ENCODE measurements at regions not wholly inside any gene's neighbourhood (a gene's known extent, or its start where the extent isn't known, plus 50 kb on each side); places are given as distances from the start of the nearest gene placed in this dataset.
A peak's percentile ranks its signal among the peaks of the same experiment; 100 is the strongest.

DNA sequence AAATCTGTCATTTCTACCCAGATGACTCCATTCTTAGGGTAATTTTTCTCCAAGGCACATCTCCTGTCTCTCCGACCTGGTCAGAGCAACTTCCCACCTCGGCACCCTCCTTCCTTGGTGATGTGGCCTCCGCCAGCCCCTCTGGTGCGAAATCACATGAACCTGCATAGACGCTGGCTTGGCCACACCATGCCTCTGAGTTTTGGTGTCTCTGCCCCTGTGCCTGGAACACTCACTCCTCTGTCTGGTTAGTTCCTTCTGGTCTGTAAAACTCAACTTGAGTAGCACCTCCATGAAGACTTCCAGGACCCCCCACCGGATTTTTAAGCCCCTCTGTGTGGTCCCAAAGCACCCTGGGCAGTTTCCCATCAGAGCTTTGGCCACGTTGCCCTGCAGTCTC, 83.2 kb upstream of the OTOS start:
- DNase-seq (ENCODE audit: extremely low read depth in 1 of 11, low read depth in 9 of 11, low spot score in 4 of 11) = no peak

DNA sequence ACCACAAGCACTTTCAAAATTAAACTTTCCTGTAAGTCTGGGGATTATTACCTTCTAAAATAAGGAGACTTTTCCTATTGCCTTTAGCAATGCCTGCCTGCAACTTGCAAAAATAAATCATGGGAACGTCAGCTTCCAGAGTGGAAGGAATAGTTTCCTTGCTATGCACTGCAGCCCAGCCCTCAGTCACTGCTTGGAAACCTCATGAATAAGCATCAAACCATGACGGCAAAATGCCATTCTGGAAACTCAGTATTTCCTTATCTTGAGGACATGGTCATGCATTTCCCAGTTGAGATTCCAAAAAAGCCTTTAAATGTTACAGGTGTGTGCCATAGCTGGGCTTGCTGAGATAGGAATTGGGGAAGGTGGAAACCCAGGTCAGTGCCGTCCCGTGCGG, 84.2 kb upstream of the OTOS start:
- DNase-seq (ENCODE audit: extremely low read depth in 1 of 11, low read depth in 9 of 11, low spot score in 4 of 11) = peak in 5 of 11 donors; percentile 31 to 67 (median 63)

DNA sequence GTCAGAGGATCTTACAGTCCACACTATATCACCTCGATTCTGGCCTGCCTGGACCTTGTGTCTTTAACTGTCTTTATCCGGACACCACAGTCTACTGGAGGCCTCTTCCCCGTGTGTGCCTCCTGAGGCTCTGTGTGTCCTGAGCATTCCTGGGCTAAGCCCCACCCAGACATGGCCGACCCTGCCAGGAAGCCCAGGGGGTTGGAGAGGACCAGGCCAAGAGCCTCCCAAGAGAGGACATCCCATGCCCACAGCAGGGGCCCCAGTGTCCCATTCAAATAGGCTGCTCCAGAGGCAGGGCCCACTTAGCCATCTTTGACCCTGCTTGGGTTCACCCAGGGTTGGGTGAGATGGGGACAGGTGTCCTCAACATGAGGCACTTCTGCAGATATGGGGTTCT, 84.7 kb upstream of the OTOS start:
- no peak for DNase-seq (ENCODE audit: extremely low read depth in 1 of 11, low read depth in 9 of 11, low spot score in 4 of 11)

DNA sequence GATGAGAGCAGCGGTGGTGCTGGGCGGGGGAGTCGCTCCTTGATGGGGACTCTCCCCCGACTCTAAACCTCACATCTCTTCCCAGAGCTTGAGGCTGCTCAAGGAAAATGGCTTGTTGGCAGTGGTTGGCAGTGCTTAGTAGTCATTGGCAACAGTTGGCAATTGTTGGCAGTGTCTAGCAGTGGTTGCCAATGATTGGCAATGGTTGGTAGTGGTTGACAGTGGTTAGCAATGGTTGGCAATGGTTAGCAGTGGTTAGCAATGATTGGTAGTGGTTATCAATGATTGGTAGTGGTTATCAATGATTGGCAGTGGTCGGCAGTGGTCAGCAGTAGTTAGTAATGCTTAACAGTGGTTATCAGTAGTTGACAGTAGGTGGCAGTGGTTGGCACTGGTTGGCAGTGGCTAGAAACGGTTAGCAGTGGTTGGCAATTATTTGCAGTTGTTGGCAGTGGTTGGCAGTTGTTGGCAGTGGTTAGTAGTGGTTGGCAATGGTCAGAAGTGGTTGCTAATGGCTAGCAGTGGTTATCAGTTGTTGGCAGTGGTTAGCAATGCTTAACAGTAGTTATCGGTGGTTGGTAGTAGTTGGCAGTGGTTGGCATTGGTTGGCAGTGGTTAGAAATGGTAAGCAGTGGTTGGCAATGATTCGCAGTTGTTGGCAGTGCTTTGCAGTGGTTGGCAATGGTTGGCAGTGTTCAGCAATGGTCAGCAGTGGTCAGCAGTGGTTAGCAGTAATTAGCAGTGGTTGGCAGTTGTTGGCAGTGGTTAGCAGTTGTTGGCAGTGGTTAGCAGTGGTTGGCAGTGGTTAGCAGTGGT, 85.4 kb upstream of the OTOS start:
- DNase-seq (ENCODE audit: extremely low read depth in 1 of 11, low read depth in 9 of 11, low spot score in 4 of 11) = no peak

DNA sequence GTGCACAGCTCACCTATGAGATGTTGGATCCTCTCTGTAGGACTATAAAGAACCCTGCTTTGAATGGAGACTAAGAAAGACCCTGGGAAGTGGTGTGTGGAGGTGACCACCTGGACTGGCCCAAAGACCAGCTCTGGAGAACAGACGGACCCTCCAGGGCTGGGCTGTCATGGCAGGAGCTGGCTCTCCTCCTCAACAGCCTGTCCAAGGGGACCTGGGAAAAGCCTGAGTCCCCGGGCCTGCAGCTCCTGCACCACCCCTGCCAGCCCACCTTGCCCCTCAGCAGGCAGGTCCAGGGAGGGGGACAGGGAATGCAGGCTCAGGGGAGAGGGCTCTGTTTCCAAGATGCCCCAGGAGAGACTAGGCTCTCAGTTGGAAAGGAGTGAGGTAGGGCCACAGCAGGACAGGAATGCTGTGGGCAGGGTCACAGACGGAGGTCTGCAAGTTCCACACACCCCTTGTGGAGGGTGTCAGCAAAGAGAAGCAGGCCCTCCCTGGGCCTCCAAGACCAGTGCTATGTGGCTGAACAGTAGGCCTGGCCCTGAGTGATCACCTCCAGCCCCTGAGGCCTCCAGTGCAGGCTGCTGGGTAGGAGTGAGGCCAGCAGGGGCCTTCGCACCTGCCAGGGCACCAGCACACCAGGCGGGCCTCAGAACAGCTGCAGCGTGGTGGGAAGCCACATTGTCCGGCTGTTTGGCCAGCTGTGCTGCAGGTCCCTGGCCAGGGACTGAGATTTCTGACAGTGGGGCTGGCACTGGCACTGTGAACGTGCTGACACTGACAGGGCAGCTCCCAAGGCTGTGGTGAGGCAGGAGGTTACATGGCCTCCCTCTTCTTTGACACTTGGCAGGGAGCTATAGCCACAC, 86.4 kb upstream of the OTOS start:
- no peak for DNase-seq (ENCODE audit: extremely low read depth in 1 of 11, low read depth in 9 of 11, low spot score in 4 of 11)

DNA sequence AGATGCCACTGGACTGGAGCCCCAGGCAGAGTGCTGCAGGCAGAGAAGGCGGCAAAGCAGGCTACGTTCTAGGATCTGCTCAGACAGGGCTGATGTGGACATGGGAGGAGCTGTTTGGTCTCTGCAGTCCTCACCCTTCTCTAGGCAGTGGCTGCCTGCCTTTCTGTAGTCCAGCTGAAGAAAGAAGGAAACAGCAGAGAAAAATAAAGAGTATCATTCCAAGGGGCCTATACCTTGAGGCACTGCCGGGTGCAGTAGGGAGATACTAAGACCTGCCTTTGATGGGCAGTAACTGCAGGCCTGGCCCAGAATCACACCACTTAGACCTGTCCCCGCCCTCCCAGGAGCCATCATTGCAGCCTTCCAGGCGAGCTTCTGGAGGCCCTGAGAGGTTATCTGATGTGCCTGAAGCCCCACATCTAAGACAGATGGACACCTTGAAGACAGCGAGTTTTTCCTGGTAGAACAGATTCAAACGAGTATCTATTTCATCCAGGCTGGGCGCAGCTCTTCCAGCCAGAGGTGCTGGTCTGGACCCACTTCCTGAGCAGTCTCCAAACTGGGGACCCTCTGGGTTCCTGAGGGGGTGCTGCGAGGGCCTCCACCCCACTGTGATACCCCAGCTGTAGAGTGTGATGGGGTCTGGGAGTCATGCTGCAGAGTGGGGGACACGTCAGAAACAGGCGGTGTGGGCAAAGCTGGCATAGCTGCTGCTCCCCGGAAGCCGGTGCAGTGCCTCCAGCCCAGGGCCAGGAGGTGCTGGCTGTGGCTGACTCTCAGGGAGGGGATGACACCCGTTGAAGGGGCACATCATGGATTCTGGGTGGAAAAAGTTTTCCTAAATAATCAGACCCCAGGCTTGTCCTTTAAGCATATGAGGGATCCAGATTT, 87.3 kb upstream of the OTOS start:
- DNase-seq (ENCODE audit: extremely low read depth in 1 of 11, low read depth in 9 of 11, low spot score in 4 of 11) = no peak

DNA sequence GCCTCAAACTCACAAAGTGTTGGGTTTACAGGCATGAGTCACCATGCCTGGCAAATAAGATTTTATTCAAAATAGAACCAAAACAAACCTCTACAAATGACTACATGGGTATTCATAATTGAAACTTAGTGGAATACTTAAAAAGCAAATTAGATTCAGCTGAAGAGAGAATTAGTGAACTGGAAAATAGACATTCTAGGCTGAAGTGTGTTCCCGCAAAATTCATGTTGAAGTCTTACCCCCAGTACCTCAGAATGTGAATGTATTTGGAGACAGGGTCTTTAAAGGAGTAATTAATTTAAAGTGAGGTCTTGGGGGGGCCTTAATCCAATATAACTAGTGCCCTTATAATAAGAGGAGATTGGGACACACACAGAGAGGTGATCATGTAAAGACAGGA, 88.5 kb upstream of the OTOS start:
- DNase-seq (ENCODE audit: extremely low read depth in 1 of 11, low read depth in 9 of 11, low spot score in 4 of 11) = no peak

DNA sequence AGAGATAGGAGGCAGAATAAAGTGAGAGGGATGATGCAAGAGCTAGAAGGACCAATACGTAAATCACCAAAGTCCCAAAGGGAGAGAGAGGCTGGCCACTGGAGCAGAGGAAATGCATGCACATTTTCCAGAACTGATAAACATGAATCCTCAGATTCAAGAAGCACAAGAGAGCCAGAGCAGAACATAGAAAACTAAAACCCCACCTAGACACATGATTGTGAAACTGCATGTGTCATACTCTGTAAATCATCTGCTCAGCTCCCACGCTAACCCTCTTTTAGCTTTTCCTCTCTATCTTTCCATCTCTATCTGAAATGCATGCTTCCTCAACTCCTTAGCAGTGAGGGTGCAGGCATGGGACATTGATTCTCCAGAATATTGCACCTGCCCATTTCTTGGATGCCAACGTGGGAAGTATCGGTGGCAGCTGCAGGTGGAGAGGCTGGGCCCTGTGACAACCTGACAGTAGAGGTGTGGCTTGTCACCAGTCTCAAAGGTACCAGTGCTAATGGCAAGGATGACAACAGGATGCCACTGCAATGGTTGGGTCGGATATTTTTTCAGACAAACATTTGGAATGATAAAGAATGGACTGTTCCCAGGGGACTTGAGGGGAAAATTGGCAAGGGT, 89.3 kb upstream of the OTOS start:
- no peak for DNase-seq (ENCODE audit: extremely low read depth in 1 of 11, low read depth in 9 of 11, low spot score in 4 of 11)

DNA sequence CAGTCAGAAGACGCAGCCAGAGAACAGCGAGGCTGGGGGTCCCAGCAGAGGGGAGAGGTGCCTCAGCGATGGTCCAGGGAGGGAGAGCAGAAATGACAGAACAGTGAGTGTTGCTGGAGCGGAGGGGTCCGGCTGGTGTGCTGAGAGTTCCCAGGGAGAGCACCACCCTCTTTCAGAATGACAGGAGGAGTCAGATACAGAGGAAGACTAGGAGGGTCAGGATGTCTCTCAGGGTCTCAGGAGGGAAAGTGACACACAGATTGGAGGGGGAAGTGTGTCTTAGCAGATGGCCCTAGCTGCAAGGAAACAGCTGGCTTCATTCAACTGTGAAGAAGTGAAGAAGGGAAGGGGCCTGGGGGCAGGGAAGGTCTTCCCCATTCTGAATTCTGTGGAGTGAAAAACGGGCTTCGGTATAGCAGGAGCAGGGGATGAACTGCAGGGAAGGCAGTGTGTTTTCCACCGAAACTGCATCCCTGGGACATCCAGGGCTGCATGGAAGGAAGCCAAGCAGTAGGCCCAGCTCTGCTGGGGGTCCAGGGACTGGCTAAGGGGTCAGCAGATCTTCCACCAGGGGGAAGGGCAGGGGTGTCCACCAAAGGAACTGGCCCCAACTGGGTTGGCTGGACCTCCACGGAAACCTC, 90.0 kb upstream of the OTOS start:
- no peak for DNase-seq (ENCODE audit: extremely low read depth in 1 of 11, low read depth in 9 of 11, low spot score in 4 of 11)

DNA sequence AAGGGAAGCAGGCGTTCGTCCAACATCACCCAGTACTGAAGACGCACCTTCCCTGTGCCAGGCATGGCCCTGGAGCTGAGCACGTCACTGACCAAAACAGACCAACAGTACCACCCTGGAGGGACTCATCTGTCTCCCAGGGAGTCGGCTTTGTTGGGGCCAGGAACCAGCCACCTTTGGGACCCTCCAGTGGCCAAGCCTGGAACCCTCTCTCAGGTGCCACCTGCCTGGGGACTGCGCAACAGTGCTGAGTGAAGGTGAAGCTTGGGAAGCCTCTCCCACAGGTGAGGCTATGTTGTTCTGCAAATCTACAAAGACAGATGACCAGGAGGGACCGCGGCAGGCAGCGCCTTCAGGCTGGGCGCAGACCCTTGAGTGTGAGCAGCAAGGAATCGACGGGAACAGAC, 91.4 kb upstream of the OTOS start:
- DNase-seq (ENCODE audit: extremely low read depth in 1 of 11, low read depth in 9 of 11, low spot score in 4 of 11) = no peak

DNA sequence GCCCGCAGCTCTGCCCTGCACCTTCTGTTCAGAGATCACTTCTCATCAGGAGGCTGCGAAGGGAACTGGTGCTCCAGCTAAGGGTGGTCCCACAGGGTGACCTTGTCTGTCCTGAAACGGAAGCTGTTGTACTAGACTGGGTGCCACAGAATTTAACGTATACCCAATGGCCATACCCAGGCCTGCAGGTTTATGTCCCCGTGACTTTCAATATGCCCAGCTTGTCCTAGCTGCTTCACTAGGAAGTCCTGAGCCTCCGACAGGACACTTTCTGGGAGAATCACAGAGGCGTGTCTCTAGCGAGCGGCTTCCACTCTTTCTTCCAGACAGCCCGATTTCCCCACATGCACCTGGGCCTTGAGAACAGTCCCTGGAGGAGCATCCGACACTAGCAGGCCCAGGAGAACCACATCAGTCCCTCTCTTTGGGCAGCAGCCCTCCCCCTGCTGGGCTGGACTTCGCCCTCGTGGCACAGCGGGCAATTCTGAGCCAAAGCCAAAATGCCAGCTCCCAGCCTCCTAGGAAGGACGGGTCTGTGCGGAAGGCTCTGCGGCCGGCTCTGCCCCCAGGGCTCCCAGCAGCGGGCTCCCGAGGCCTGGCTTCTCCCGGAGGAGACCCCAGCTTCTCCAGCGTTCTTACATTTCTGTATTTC, 91.9 kb upstream of the OTOS start:
- no peak for DNase-seq (ENCODE audit: extremely low read depth in 1 of 11, low read depth in 9 of 11, low spot score in 4 of 11)

DNA sequence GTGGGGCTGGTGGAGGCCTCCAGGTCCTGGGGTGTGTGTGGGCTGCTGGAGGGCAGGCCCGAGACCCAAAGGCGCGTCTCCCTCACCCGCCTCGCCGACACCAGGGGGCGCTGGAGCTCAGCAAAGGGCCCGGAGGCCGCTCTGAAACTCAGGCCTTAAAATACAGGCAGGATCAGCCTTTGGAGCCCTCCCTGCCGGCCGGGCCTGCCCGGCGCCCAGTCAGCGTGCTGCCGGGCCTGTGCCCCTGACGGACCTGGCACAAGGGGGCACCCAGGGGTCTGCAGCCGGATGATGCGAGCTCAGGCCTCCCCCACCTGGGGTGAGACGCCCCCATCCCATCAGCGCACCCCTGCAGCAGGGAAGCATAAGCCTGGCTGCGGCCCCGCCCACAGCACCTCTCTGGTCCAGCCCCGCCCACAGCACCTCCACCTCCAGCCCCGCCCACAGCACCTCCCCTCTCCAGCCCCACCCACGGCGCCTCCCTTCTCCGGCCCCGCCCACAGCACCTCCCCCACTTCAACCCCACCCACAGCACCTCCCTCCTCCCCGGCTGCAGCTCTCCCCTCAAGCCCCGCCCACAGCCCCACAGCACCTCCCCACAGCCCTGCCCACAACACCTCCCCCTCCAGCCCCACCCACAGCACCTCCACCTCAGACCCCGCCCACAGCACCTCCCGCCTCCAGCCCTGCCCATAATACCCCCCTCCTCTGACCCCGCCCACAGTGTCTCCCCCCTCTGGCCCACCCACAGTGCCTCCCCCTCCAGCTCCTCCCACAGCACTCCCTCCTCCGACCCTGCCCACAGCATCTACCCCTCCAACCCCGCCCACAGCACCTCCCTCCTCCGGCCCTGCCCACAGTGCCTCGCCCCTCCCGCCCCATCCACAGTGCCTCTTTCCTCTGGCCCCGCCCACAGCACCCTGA, 92.8 kb upstream of the OTOS start:
- peak in 2 of 11 donors; percentile 50 to 57 for DNase-seq (ENCODE audit: extremely low read depth in 1 of 11, low read depth in 9 of 11, low spot score in 4 of 11)

DNA sequence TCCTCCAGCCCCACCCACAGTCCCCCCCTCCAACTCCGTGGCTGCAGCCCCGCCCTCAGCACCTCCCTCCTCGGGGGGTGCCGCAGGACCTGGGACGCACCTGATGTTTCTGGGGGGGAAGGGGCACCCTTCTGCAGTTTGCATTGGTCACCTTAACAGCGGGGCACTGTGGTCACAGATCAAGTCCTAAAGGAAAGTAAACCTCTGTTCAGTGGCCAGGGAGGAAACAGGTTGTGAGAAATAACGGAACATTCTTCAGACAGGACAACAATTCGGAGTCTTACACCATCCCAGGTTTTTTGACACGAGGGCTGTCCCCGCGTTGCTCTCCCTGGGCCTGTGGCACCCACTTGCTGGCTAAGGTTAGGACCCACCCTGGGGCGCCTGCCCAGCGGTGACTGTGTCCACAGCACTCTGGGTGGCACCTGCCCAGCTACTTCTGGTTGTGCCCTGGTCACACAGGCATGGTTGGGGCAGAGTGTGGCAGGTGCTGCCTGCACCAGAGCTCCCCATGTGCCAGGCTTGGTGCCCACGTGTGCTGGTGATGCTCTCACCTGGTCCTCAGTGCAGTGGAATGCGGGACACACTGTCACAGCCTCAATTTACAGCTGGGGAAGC, 93.5 kb upstream of the OTOS start:
- DNase-seq (ENCODE audit: extremely low read depth in 1 of 11, low read depth in 9 of 11, low spot score in 4 of 11) = no peak

DNA sequence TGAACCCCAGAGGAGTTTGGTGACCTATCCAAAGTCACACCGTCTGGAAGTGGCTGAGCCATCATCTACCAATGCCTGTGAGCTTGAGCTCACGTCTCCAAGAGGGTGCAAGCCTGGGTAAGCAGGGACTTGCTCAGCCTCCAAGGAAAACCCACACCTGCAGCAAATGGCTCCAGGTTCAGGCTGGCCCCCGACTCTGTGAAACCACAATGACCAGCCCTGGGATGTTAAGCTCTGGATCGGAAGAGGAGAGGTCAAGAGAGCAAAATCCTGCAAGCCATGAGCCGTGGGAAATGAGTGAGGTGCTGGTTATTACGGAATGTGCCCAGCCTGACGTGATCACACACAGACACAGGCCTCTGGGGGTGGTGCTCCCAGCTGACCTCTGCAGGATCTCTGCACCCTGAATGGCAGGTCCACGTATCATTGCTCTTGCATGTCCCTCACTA, 94.1 kb upstream of the OTOS start:
- no peak for DNase-seq (ENCODE audit: extremely low read depth in 1 of 11, low read depth in 9 of 11, low spot score in 4 of 11)

DNA sequence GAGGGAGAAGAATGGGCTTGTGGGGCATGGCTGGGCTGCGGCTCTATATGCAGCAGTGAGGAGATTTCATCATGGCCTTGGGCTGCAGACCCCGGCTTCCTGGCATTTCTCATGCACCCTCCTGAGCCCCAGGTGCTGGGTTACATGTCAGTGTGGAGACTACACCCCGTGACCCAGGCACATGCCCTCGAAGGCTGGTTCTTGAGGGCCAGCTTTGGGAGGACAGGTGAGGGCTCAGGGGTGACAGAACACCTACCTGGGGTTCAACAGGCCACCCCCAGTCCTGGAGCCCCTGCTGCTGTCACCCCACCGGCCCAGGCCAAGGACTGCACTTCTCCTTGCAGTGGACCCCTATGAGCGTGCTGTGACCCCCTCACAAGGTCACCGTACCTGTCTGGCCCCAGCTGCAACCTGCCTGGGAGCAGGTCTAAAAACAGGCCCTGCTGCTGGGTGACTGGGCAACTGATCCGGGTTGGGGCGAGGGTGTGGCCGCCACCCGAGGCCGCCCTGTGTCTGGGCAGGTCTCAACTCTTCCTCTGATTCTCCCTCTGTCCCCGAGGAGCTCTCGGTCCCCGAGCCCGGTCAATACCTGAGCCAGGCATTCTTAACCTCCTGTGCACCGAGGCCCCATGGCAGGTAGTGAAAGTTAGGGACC, 94.8 kb upstream of the OTOS start:
- no peak for DNase-seq (ENCODE audit: extremely low read depth in 1 of 11, low read depth in 9 of 11, low spot score in 4 of 11)

DNA sequence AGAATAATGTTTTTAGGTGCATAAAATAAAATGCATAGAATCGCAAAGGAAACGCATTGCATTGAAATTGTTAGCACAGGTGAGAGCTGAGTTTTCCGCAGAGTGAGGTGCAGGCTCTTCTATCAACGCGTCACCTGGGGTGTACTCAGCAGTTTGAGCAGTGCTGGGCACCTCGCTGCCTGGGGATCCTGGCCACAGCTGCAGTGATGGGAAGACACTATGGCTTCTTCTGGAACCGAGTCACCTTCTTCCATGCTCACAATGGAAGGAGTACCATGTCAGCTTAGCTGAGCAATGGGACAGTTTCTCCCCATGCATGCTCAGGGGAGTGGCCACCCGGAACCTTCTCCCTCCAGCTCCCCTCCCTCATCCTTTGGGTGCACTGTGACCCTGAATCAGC, 95.4 kb upstream of the OTOS start:
- no peak for DNase-seq (ENCODE audit: extremely low read depth in 1 of 11, low read depth in 9 of 11, low spot score in 4 of 11)
